ENCODE measurements at regions not wholly inside any gene's neighbourhood (a gene's known extent, or its start where the extent isn't known, plus 50 kb on each side); places are given as distances from the start of the nearest gene placed in this dataset.
"Not testable (repeated sequence)": the region's sequence is repeated elsewhere in the genome, so short reads cannot be mapped to it uniquely, and the experiment has no call there.

DNA sequence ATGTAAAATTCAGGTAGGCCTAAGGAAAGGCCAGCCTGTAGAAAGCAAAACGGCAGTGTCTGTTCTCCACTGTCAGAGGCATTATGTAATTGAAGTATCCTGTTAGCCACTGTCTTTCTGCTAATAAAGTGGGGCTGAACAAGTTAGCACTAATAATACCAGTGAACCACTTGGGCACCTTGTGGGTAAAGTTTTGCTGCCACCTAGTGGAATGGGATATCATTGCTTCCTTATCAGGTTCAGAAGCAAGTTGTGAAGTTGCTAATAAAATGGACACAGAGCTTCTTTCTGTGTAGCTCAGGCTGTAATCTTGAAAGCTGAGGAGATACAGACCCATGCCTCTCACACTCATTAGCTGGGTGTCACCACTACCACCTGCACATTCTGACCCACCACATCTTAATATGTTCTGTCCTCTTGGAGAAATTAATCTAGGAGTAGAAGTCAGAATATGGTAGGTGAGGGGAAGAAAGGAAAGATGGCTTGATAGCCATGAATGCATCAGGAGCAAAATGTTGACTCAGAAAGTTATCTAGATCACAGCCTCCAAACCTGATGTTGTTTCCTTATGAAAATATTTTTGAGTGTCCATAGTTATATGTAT lies 175.1 kb downstream of the SEPTIN7 start:
- peak; percentile 50 for DNase-seq

DNA sequence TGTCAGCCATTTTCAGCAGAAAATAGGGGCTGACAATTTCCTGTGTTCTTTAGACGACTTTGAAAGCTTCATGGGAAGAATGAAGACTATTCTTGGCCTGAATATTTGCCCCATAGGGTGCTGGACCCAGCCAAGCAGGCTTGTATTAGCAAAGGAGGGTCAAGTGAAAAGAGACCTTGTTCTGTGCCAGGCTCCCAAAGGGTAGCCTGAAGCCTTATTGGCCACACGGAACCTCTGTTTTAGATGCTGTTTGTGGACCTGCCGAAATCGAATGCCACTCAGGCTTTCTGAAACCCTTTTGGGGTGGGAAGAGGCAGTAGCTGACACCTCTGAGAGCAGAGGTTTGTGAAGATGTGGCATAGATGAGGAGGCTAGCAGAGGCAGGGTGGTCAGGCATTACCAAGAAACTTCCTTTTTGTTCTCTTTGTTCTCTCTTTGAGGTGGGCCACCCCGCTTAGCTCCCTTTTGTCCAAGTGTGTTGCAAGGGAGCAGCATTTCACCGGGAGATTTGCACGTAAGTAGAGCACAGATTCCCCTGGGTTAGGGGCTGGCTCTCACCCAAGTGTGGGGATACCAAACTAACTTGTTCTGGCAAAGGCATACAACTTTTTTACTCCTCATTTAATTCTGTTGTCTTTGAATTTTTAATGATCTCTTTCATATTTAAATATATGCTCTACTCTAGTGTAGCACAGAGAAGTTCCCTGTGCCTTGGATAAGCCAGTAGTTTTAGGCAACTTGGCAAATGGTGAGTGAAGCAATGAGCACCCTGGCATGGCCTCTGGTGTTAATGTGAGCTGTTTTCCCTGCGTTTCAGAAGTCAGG lies 174.0 kb upstream of the EEPD1 start:
- not testable (repeated sequence) for DNase-seq

DNA sequence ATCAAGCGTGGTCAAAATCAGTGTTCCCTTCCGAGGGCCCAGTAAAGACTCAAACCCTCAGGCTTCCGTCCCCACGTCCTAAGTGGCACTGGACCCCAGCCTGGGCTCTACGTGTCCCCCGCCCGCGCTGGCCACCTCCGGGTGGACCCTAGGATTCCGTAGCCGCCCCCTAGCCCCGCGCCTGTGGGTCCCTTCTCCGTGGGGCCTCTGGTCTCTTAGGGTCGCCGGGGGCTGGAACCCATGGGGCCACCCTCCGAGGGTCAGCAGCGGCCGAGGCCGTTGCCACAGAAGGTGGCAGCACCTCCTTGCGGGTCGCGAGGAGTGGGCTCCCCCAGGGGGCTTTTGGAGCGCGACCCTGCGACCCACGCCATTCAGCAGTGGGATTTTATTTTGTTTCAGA lies 170.5 kb upstream of the EEPD1 start:
- no peak for DNase-seq

DNA sequence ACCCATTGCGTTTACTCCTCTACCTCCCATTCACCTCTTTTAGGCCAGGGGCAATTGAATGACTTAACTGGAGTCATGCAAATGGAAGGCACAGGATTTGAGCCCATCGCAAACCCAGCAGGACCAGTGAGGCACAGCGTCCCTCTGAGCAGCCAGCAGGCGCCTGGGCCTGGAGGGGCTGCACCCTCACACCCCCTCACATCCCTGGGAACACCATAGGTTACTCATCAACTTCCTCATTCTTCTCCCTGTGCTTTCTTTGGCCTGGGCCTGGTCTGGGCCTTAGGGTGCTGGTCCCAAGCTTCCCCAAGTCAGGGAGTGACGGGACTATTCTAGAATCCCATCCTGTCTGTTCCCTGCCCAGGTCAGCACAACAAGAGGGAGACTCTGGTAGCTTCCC lies 169.4 kb upstream of the EEPD1 start:
- no peak for DNase-seq

DNA sequence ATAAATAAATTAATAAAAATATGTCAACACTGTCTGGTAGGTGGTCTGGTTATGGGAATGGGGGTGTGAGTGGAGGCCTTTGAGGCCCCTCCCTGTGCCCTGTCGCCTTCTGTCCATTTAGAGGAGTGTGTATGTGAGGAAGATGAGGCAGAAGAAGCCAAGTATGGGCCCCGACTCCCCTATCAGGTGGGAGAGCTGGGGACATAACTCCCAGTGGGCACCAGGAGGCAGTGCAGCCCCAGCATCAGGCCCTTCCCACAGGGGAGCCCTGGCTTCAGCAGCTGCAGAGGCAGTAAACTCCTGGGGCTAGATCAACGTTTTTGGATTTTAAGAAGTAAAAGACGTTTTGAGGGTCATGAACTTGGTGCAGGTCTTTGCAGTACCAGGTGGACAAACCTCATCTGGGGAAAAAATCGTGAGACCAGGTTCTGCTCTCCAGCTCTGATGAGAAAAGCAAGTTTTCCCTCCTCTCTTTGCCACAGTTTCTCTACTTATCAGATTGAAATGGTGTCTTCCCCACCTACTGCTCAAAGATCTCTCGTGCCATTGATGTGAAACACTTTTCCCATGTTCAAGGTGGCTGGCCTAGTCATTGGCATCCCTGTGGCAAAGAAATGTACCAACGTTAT lies 167.8 kb upstream of the EEPD1 start:
- DNase-seq: peak; percentile 38

DNA sequence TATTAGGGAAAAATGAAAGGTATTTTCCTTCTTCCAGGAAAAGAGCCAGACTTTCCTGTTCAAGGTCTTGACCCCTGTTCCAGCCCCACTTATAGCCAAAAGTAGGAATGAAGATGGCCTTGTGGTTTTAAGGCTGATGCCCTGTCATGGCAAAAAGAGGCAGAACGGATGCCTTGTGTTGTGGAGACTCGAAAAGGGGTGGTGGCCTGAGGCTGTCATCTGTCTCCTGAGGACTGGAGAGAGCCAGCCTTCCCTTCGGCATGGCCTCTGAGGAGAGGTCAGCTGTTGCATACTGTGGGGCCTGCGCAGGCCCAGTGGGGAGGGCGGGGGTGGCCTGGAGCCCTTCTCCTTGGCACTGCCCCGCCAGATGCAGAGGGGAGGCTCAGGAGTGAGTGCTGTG lies 166.0 kb upstream of the EEPD1 start:
- no peak for DNase-seq

DNA sequence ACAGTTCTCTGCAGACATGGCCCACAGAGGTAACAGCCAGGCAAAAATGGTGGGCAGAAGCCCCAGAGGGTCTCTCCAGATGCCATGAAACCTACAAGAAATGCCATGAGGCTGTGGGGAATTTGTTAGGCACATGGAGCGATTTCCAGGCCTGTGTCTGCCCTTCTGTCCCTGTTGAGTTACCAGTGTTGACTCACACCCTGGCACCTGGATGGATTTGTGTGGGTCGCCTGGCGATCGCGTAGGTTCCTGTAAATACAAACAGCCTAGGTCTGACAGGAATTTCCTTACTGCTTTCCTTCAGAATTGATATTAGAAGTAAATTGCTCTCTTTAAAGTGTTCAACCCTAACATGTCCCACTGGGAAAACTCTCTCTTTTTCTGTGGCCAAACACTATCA lies 164.9 kb upstream of the EEPD1 start:
- DNase-seq: no peak

DNA sequence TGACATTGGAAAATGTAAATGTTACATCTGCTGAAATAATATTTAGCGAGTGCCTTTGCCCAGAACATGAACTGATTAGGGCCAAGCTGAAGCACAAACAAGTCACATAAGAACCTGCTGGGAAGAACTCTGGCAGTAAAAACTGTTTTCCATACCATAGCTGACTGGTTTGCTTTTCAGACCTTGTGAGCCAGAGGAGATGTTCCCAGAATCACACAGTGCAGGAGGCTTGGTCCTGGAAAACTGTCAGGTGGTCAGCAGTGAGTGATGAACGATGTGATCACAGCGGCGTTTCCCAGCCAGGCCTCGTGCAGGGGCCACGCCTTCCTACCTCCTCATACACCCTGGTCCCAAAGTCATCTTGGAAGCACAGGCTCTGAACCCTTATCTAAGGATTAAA lies 164.2 kb upstream of the EEPD1 start:
- DNase-seq: no peak

DNA sequence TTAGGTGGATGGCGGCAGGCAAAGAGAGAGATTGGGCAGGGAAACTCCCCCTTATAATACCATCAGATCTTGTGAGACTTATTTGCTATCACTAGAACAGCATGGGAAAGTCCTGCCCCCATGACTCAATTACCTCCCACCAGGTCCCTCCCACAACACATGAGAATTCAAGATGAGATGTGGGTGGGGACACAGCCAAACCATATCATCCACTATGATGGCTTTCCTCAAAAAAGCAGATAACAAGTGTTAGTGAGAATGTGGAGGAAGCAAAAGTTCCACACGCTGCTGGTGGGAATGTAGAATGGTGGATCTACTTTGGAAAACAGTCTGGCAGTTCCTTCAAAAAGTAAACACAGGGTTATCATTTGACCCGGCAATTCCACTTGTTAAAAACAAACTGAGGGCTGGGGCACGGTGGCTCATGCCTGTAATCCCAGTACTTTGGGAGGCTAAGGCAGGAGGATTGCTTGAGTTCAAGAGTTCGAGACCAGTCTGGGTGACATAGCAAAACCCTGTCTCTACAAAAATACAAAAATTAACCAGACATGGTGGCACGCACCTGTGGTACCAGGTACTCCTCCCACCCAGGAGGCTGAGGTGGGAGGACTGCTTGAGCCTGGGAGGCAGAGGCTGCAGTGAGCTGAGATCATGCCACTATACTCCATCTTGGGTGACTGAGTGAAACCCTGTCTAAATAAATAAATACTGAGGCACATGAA lies 161.4 kb upstream of the EEPD1 start:
- no peak for DNase-seq

DNA sequence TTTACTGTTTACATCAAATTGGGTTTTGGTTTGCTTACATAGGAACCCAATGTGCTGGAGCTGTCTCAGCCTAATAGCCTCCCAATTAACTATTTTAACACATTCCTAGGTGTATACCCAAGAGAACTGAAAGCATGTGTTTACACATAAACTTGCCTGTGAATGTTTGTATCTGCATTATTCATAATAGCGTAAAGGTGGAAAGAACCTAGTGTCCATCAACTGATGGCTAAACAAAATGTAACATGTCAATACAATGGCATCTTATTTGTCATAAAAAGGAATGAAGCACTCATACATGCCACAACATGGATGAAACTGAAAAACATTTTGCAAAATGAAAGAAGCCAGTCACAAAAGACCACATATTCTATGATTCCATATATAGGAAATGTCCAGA lies 160.6 kb upstream of the EEPD1 start:
- no peak for DNase-seq

DNA sequence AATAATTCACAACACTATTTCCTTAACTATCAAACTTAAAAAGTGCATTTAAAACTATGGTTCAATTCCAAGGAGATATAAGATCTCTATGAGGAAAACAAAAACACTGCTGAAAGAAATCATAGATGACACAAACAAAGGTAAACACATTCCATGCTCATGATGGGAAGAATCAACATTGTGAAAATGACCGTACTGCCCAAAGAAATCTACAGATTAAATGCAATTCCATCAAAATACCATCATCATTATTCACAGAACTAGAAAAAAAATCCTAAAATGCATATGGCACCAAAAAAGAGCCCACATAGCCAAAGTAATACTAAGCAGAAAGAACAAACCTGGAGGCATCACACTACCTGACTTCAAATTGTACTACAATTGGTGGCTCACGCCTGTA lies 159.9 kb upstream of the EEPD1 start:
- DNase-seq: no peak

DNA sequence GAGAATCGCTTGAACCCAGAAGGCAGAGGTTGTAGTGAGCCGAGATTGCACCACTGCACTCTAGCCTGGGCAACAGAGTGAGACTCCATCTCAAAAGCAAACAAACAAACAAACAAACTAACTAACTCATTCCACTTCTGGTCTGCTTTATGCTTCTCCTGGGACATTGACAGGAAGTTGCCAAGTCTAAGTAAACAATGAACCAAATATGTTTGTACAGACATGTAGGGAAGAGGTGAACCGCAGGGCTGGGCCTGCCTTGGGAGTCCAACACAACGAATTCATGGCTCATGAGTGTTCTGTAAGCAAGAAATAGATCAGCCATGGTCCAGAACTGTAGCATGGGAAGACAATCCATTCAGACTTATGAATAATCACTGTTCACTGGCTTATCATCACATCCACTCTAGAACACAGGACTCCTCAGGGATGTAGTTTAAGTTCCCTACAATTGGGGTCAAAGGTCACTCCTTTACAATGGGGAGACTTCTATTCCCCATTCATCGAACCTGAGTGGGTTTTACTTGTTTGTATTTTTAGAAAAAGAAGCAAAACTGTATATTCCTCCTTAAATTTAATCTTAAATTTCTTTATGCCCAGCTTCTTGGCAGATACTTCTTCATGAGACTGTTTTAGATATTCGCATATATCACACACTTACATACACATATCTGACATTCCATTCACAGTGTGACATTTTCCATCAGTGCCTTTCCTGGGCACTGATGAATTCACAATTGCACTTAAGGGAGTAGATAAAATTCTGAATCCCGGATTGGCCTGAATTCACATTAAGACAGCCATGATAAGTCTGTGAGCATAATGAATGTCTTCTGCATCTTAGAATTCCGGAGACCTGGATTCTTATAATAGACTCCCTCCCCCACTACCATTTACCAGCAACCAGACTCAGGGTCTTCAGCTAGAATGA lies 159.1 kb upstream of the EEPD1 start:
- no peak for DNase-seq

DNA sequence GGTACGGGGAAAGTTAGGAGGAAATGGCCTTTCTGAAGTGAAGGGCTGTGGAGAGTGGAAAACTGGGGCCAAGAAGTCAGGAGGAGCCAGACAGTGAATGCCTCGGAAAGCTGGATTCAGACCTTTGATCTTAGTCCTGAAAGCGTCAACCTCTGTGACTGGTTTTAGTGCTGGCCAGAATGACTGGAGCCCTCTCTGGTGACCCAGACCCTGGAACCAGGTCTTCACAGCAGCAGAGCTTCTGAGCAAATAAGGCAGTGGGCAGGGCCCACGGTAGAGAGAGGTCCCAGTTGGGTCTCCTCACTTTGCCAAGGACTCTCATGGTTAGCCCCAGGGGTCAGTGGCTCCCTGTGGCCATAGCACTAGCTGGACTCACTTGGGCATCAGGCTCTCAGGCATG lies 157.7 kb upstream of the EEPD1 start:
- no peak for DNase-seq

DNA sequence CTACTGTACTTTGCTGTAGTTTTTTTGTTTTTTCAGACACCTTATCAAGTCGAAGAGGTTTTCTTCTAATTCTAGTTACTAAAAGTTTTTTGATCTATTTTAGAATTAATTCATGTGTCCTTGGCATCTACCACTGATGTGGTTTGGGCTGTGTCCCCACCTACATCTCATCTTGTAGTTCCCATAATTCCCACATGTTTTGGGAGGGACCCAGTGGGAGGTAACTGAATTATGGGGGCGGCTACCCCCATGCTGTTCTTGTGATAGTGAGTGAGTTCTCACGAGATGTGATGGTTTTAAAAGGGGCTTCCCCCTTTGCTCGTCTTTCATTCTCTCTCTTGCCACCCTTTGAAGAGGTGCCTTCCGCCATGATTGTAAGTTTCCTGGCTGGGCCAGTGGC lies 154.6 kb upstream of the EEPD1 start:
- DNase-seq: no peak

DNA sequence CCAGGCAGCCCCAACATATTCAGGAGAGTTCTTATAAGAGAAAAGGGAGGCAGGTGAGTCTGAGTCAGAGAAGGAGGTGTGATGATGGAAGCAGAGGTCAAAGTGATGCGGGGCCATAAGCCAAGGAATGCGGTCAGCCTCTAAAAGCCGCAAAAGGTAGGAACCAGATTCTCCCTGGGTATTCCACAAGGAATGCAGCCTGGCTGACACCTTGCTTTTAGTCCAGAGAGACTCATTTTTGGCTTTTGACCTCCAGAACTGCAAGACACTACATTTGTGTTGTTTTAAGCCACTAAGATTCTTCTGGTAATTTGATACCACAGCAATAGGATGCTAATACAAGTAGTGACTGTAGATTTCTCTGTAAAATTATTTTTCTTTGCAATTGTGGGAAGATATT lies 151.5 kb upstream of the EEPD1 start:
- DNase-seq: no peak

DNA sequence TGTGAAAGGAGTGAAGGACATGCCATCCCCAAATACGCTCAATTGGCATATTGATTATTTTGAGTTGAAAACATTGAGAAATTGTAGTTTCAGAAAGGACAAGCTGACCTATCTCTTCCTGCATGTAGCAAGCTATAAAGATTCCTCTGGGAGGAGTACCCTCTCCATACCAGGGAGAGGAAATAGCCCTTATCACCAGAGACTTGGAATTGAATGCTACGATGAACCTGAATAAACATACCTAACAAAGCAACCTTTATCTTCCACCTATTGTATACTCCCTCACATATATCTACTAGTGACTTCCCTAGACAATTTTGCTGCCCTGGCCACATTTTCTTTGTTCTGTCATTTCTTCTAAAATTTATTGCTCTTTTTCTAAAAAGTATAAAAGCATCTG lies 150.2 kb upstream of the EEPD1 start:
- no peak for DNase-seq

DNA sequence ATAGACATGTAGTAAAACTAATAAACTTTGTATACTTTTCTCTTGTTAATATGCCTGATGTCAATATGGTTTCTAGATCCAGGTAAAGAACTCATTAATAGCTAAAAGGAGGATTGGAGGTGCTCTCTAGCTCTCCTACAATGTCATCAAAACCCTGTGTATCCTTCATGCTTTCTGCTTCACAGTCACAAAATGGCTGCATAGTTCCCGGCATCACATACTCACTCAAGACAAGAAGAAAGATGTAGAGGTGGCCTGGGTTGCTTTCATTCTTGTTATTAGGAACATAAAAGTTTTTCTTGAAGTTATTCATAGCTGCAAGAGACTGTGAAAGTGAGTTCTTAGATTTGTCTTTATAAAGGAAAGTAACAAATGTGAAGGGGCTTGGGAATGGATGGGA lies 149.7 kb upstream of the EEPD1 start:
- no peak for DNase-seq

DNA sequence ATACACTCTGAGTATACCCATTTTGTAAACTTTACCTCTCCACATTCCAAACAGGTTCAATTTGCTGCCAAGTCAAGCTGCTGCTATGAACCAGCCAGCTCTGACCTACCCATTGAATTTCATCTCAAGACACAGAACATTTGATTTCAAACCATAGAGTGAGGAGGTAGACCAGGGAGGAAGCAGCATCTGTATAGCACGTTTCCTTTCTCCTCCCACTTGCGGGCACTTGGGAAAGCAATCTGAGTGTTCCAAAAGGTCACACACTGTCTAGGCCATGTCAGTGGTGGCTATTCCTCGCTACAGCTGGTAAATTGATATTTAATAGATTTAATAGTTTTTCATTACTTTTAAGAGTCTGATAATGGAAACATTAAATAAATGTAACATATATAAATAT lies 147.8 kb upstream of the EEPD1 start:
- no peak for DNase-seq

DNA sequence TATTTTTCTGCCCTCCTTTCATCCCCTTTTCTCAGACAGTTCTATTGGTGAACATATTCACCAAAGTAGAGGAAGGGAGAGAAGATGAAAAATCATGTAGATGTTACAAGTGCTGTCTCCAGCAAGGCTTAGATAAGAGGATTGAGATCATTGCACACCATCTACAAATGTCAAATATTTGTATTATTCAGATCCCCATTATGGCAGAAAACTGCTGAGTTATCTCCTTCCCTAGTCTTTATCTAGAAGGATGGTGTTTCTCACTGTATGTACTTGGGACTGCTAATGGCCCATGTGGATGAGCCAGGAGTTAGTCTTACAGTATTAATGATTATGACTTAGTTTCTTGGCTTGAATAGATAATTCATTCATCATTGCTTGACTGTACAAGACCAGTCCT lies 147.2 kb upstream of the EEPD1 start:
- no peak for DNase-seq

DNA sequence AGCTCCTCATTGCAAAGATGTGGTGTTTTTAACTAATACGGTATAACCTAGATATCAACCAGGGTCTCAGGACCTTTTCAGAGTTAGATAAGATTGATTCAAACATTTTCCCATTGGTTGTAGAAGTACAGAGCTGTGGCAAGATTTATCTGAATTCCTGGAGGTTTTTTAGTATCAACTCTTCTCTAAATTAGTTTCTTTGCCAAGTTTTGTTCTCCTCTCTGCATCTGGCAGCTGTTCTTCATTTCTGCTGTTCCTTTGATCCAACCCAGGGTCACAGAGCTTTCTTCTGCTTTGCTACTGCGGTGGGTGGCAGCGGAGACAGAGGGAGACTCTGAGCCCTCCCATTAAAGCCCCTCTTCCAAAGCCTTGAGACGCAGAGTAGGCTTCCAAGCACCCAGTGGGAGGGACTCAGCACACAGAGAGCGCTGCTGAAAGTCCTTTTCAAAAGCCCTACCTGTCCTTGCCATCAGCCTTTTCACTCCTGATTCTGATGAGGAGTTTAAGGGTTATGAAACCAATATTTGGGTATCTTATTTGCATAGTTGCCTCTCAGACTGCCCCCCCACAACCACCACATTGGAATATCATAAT lies 146.3 kb upstream of the EEPD1 start:
- no peak for DNase-seq

DNA sequence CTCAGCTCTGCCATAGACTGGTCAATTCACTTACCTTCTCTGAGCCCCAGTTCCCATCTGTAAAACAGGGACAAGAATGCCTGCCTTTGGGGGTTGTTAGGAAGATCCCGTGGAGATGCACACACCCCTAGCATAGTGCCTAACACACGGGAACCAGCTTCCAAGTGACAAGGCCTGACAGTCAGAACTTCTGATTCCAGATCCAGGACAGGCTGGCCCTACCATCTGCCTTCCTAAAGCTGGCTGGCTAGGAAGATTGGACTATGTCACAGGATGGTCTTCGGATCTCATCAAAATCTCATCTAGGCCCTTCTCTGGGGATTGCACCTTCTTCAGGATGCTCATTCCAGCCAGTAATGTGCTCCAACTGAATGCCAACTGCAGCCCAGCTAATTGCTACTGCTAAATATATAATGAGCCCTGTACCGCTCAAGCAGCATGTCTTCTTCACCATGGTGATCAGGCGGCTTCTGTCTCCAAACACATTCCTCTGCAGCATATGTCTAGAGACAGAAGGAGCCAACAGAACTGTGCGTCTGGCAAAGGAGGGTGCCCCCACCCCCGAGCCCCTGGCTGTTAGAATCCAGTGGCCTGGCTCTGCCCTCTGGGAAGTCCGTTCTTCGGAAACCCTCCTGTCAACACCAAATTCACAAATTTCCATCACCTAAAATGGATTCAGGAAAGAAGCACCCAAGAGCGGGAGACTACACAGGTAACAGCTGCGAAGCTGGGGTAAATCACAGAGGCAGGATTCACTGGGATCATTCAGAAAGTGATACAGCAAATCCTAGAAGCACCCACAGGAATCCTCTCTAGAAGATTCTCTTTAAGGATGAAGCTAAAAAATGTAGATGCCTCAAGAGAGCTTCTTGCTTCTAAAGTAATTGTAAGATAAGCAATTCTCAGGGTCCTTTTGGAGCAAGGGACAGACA lies 142.1 kb upstream of the EEPD1 start:
- DNase-seq: peak; percentile 45
